KOPT-K1 (cell line): ENCODE measurements at regions not wholly inside any gene's neighbourhood (a gene's known extent, or its start where the extent isn't known, plus 50 kb on each side); places are given as distances from the start of the nearest gene placed in this dataset.
"Not testable (repeated sequence)": the region's sequence is repeated elsewhere in the genome, so short reads cannot be mapped to it uniquely, and the experiment has no call there.

Experiments used
- H3K27ac ChIP-seq: fragments of 200-600 bp; sonication (generic); 2 replicates; pipeline ENCODE4 v1.5.1; 2016; ENCODE audit warnings: antibody characterized with exemption, mild to moderate bottlenecking, low read depth, low read length; ENCODE audit not compliant: poor library complexity, severe bottlenecking
- H3K36me3 ChIP-seq: fragments of 200-600 bp; sonication (generic); 2 replicates; pipeline ENCODE4 v1.5.1; 2017; ENCODE audit warnings: antibody characterized with exemption, mild to moderate bottlenecking, low read length, moderate library complexity; ENCODE audit not compliant: insufficient read depth
- H3K9me3 ChIP-seq: fragments of 200-600 bp; sonication (generic); 2 replicates; pipeline ENCODE4 v1.5.1; 2017; ENCODE audit warnings: antibody characterized with exemption, low read length, mild to moderate bottlenecking; ENCODE audit not compliant: insufficient read depth, poor library complexity, severe bottlenecking

GRCh38 chr11:34830648-34831047 lies 85.5 kb downstream of the APIP start:
- H3K27ac ChIP-seq = no peak overlapping the region
- H3K36me3 ChIP-seq = no peaks in the 10 kb centered on the region
- H3K9me3 ChIP-seq = no peaks in the 10 kb centered on the region

GRCh38 chr11:34830035-34830434 lies 86.1 kb downstream of the APIP start:
- Histone ChIP-seq H3K36me3 (no peaks in the 10 kb centered on the region), H3K27ac (no peak overlapping the region), H3K9me3 (no peaks in the 10 kb centered on the region)

GRCh38 chr11:34827228-34827627 lies 89.0 kb downstream of the APIP start:
- H3K27ac ChIP-seq = no peak overlapping the region
- H3K36me3 ChIP-seq = no peaks in the 10 kb centered on the region
- H3K9me3 ChIP-seq = no peaks in the 10 kb centered on the region

GRCh38 chr11:34826384-34826726 lies 89.8 kb downstream of the APIP start:
- Histone ChIP-seq H3K27ac (no peak overlapping the region), H3K9me3 (no peaks in the 10 kb centered on the region), H3K36me3 (no peaks in the 10 kb centered on the region)

- no peak overlapping the region for H3K27ac ChIP-seq
- H3K9me3 ChIP-seq = no peaks in the 10 kb centered on the region
- no peaks in the 10 kb centered on the region for H3K36me3 ChIP-seq
Observed at GRCh38 chr11:34825670-34826383, 90.4 kb downstream of the APIP start.

GRCh38 chr11:34825315-34825669 lies 90.9 kb downstream of the APIP start:
- H3K27ac ChIP-seq = no peak overlapping the region
- H3K36me3 ChIP-seq = no peaks in the 10 kb centered on the region
- peaks cover under 1% of the 10 kb centered on the region for H3K9me3 ChIP-seq

GRCh38 chr11:34824425-34824824 lies 91.8 kb downstream of the APIP start:
- Histone ChIP-seq H3K36me3 (no peaks in the 10 kb centered on the region), H3K9me3 (peaks cover 10% of the 10 kb centered on the region), H3K27ac (no peak overlapping the region)

- Histone ChIP-seq H3K36me3 (no peaks in the 10 kb centered on the region), H3K27ac (no peak overlapping the region), H3K9me3 (peaks cover 14% of the 10 kb centered on the region)
Observed at GRCh38 chr11:34823639-34824038, 92.5 kb downstream of the APIP start.

GRCh38 chr11:34823197-34823596 lies 93.0 kb downstream of the APIP start:
- Histone ChIP-seq H3K9me3 (peaks cover 14% of the 10 kb centered on the region), H3K36me3 (no peaks in the 10 kb centered on the region), H3K27ac (no peak overlapping the region)

GRCh38 chr11:34819740-34820482 lies 96.3 kb downstream of the APIP start:
- H3K27ac ChIP-seq = no peak overlapping the region
- no peaks in the 10 kb centered on the region for H3K36me3 ChIP-seq
- peaks cover 20% of the 10 kb centered on the region for H3K9me3 ChIP-seq

- H3K27ac ChIP-seq, H3K36me3 ChIP-seq: not testable (repeated sequence)
- peaks cover 30% of the 10 kb centered on the region for H3K9me3 ChIP-seq
Observed at GRCh38 chr11:34817812-34818211, 98.4 kb downstream of the APIP start.

- Histone ChIP-seq H3K27ac (no peak overlapping the region), H3K36me3 (no peaks in the 10 kb centered on the region), H3K9me3 (peaks cover 41% of the 10 kb centered on the region)
Observed at GRCh38 chr11:34816698-34817213, 99.4 kb downstream of the APIP start.

- Histone ChIP-seq H3K36me3 (no peaks in the 10 kb centered on the region), H3K27ac (no peak overlapping the region), H3K9me3 (peaks cover 48% of the 10 kb centered on the region)
Observed at GRCh38 chr11:34812905-34813576, 103.1 kb downstream of the APIP start.

GRCh38 chr11:34811858-34812257 lies 104.3 kb downstream of the APIP start:
- H3K9me3 ChIP-seq = peaks cover 43% of the 10 kb centered on the region
- H3K36me3 ChIP-seq = no peaks in the 10 kb centered on the region
- no peak overlapping the region for H3K27ac ChIP-seq

GRCh38 chr11:34810107-34810562 lies 106.0 kb downstream of the APIP start:
- peaks cover 43% of the 10 kb centered on the region for H3K9me3 ChIP-seq
- H3K36me3 ChIP-seq = no peaks in the 10 kb centered on the region
- H3K27ac ChIP-seq = peak overlapping the region; percentile 69
